ENCODE measurements at regions not wholly inside any gene's neighbourhood (a gene's known extent, or its start where the extent isn't known, plus 50 kb on each side); places are given as distances from the start of the nearest gene placed in this dataset.

GRCh38 chr5:93058309-93058708 is 522.7 kb downstream of the NR2F1-AS1 start:
- no peak overlapping the region for H3K4me3 ChIP-seq
- no peaks in the 10 kb centered on the region for H3K9me3 ChIP-seq
- H3K27ac ChIP-seq, result no peak overlapping the region
- no peak for TF ChIP-seq CTCF (IDR thresholded peaks at IDR 0.05)
- ATAC-seq (no peak), DNase-seq (no peak)
- H3K4me1 ChIP-seq, result no peaks in the 10 kb centered on the region
- no peaks in the 10 kb centered on the region for H3K27me3 ChIP-seq (ENCODE audit: low read depth)
- no peaks in the 10 kb centered on the region for H3K36me3 ChIP-seq
- intact Hi-C loops (cut with DNase I), result no loop called here

DNA sequence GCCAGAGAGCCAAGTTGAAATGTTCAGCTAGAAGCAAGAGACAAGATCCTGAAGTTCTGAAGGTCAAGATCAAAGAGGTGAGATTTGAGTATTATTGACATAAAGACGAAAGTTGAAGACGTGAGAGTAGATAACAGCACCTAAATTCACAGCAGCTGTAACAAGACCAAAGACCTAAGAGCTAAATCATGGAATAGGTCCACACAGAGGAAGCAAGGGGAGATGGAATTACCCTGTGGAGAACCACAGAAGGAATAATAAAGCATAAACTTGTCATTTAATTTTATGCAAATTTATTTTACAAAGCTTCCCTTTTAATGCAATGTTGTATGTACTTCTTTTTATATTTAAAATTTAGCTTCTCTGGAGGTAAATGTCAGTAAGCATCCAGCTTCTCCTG is 523.7 kb downstream of the NR2F1-AS1 start:
- ATAC-seq (no peak), DNase-seq (no peak)
- Histone ChIP-seq H3K4me3 (no peak overlapping the region), H3K27ac (no peak overlapping the region), H3K4me1 (no peaks in the 10 kb centered on the region), H3K9me3 (no peaks in the 10 kb centered on the region), H3K36me3 (no peaks in the 10 kb centered on the region), H3K27me3 (ENCODE audit: low read depth) (no peaks in the 10 kb centered on the region)
- TF ChIP-seq CTCF (IDR thresholded peaks at IDR 0.05), result no peak
- intact Hi-C loops (cut with DNase I), result no loop called here

- no peak overlapping the region for H3K4me3 ChIP-seq
- intact Hi-C loops (cut with DNase I), result no loop called here
- no peaks in the 10 kb centered on the region for H3K4me1 ChIP-seq
- H3K9me3 ChIP-seq, result no peaks in the 10 kb centered on the region
- no peaks in the 10 kb centered on the region for H3K27me3 ChIP-seq (ENCODE audit: low read depth)
- no peak for ATAC-seq
- no peak overlapping the region for H3K27ac ChIP-seq
- TF ChIP-seq CTCF (IDR thresholded peaks at IDR 0.05), result no peak
- DNase-seq, result no peak
- no peaks in the 10 kb centered on the region for H3K36me3 ChIP-seq
Measured at GRCh38 chr5:93055971-93056370, 525.0 kb downstream of the NR2F1-AS1 start.

GRCh38 chr5:93055561-93055960 is 525.5 kb downstream of the NR2F1-AS1 start:
- intact Hi-C loops (cut with DNase I), result no loop called here
- ATAC-seq (no peak), DNase-seq (no peak)
- TF ChIP-seq CTCF (IDR thresholded peaks at IDR 0.05), result no peak
- Histone ChIP-seq H3K27me3 (ENCODE audit: low read depth) (no peaks in the 10 kb centered on the region), H3K4me1 (no peaks in the 10 kb centered on the region), H3K36me3 (no peaks in the 10 kb centered on the region), H3K9me3 (no peaks in the 10 kb centered on the region), H3K27ac (no peak overlapping the region), H3K4me3 (no peak overlapping the region)

DNA sequence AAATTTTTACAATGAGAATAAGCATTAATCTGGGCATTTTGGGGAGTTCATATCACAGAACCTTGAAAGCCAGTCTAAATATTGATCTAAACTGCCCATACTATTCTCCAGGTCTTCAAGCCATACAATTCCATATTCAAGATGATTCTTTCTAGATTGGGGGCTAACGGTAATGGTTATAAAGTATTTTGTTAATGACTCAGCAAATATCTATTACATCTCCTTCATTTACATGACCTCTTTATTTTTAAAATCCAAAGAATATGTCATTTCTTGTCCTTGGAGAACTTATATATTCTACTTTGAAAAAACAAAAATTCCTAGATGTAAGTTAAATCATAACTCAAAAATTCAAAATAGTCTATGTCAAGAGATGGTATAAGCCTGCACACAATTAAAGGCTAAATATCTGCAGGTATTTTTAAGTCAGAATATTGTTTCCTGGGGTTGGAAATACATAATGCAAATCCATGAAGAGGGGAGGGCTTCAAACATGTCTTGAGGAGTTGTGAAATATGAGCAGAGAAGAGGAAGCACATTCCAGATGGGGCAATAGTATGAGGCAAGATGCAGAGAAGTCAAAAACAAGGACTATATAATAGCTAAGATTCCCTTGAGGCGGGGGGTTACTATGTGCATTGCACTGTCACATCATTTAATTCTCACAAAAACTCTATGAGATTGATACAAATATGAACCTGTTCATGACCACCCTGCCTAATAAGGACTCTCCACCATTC is 526.4 kb downstream of the NR2F1-AS1 start:
- Histone ChIP-seq H3K36me3 (no peaks in the 10 kb centered on the region), H3K4me1 (no peaks in the 10 kb centered on the region), H3K27ac (no peak overlapping the region), H3K27me3 (ENCODE audit: low read depth) (no peaks in the 10 kb centered on the region), H3K4me3 (no peak overlapping the region), H3K9me3 (no peaks in the 10 kb centered on the region)
- intact Hi-C loops (cut with DNase I), result no loop called here
- ATAC-seq, result no peak
- TF ChIP-seq CTCF (IDR thresholded peaks at IDR 0.05), result no peak
- no peak for DNase-seq

All from lower lobe of right lung (tissue), 2 donors.